Neural cell (in vitro differentiated cells): ENCODE measurements at regions not wholly inside any gene's neighbourhood (a gene's known extent, or its start where the extent isn't known, plus 50 kb on each side); places are given as distances from the start of the nearest gene placed in this dataset.

Experiments
- CTCF ChIP-seq: fragments of 450-650 bp; IDR thresholded peaks from 2 replicates; pipeline ENCODE4 v1.5.1; 2014; ENCODE audit warnings: antibody characterized with exemption, mild to moderate bottlenecking, moderate library complexity; ENCODE audit not compliant: poor library complexity, severe bottlenecking
- EP300 ChIP-seq: fragments of 450-650 bp; conservative IDR thresholded peaks from 2 replicates; pipeline ENCODE4 v1.6.1; 2014; ENCODE audit warnings: antibody characterized with exemption, mild to moderate bottlenecking, moderate library complexity; ENCODE audit not compliant: poor library complexity, severe bottlenecking
- EZH2 ChIP-seq: fragments of 200-600, 300-800 bp; shearing (Covaris generic), sonication (generic); IDR thresholded peaks from 2 replicates; pipeline ENCODE4 v1.6.1; 2014; ENCODE audit warnings: antibody characterized with exemption, low read length, borderline replicate concordance, mild to moderate bottlenecking; ENCODE audit not compliant: insufficient read depth, poor library complexity, severe bottlenecking
- MXI1 ChIP-seq: fragments of 450-650 bp; conservative IDR thresholded peaks from 2 replicates; pipeline ENCODE4 v1.6.1; 2014; ENCODE audit warnings: antibody characterized with exemption, mild to moderate bottlenecking; ENCODE audit not compliant: poor library complexity, severe bottlenecking
- POLR2AphosphoS5 ChIP-seq: IDR thresholded peaks from 2 replicates; pipeline ENCODE4 v1.6.1; 2012
- RAD21 ChIP-seq: fragments of 450-650 bp; conservative IDR thresholded peaks from 2 replicates; pipeline ENCODE4 v1.6.1; 2014; ENCODE audit warnings: antibody characterized with exemption, mild to moderate bottlenecking, moderate library complexity
- REST ChIP-seq: IDR thresholded peaks from 2 replicates; pipeline ENCODE4 v1.6.1; 2012; ENCODE audit warnings: borderline replicate concordance
- TAF1 ChIP-seq: IDR thresholded peaks from 2 replicates; pipeline ENCODE4 v1.6.1; 2012; ENCODE audit warnings: low read depth

- TF ChIP-seq CTCF, result no peak
- TF ChIP-seq RAD21, result no peak
- no peak for TF ChIP-seq REST
- TF ChIP-seq POLR2AphosphoS5, result no peak
- no peak for TF ChIP-seq EP300
- TF ChIP-seq MXI1, result no peak
- no peak for TF ChIP-seq TAF1
- TF ChIP-seq EZH2, result no peak
Measured at GRCh38 chr18:42635378-42636048, 480.0 kb downstream of the RIT2 start.
